T1000 (cell line): ENCODE measurements at regions not wholly inside any gene's neighbourhood (a gene's known extent, or its start where the extent isn't known, plus 50 kb on each side); places are given as distances from the start of the nearest gene placed in this dataset.

Experiments
- DNase-seq: peaks from one replicate; lab custom pipeline; 2025; ENCODE audit warnings: mixed read lengths; lab: John Stamatoyannopoulos, UW

DNA sequence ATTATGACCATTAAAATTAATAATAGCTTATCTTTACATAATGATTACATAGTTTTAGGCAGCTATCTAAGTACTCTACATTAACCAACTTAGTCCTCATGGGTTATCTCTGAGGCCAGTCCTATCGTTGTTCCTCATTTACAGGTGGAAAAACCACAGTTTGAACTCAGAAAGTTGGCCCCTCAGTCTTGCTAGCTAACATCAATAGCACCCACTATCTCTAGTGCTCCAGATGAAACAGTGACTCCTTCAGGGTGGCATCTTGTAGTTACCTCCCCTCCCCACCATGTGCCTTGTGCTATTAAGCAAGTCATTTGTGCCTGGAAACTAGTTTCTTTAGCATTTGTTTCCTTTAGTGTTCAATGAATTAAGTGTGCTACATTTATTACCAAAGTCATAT, 1086.7 kb downstream of the EFNB2 start:
- DNase-seq: no peak

DNA sequence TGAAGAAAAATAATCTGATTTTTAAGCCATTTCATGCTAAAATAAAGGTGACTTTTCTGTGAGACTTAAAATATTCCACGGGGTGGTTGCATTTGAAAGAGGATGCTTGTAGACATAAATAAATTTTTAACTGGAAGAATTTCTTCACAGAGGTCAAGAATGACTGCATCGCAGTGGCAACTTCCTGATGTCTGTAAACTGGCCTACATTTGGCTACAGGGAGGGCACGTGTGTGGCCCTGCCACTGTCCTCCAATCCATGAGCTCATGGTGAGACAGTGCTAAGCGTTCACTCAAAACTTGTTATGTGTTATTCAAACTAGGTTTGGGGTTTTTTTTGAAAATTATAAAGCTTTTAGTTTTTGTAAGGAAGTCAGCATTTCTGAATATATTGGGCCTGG, 1089.3 kb downstream of the EFNB2 start:
- no peak for DNase-seq

DNA sequence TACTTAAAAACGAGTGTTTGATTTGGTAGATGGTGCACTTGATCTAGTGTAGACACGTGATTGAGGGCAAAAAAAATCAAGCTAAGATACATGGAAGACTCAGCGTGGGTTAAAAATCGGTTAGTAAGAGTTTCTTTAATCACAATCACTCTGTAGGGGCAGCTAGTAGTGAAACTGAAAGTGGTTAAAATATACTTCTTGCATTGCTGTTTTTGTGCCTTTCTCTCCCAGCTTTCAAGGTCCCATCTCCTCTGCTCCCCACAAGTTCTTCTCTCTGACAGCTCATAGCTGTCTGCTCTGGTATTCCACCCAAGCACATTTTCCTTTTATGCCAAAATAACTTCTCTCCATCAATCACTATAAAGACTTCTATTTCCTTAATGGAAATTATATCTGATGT, 1089.7 kb downstream of the EFNB2 start:
- no peak for DNase-seq

DNA sequence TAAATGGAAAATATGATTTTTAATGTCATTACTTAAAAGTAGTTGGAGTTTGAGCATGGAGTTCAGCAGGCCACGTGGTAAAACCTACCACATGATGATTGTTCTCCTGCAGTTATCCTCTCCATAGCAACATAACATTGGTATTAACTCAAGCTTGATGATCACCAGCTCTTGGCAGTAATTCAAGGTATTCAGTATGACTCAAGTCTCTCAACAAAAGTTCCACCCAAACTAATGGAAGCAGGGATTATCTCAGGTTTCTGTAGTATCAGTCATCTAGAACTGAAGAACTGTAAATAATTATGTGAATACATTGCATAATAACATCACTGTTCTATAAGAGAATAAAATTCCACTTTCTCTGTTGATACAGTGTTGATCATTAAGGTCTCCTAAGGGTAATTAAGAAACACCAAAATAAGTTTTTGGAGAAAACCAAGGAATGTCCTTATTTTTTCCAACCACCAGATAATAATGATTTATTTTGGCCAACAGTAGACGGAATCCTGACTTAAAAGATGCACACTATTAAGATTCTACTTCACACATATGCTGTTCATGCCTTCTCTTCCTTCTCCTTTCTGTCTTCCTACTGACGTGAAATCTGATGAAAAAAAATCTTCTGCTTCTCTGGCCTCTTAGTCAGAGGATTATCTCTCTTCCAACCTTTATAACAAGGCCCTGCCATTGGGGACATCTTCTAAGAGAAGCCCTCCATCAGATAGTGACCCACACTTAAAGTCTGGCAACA, 1092.3 kb downstream of the EFNB2 start:
- peak; percentile 15 for DNase-seq

DNA sequence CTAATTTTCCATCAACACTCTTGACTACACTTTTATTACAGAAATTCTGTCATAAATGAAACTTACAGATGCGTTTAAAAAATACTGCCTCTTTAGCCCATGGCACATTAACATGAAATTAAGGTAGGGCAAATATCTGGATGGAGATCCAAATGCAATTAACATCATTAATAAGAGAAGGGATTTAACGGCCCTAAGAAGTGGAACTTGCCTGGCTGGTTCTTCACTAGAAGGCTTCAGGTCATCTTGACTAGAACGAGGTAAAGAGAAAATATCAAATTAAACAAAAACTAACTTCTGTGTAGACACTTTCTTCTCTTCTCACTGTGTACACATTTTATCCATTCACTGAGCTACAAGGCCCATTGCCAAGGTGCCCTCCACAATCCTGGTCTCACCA, 1093.4 kb downstream of the EFNB2 start:
- no peak for DNase-seq

DNA sequence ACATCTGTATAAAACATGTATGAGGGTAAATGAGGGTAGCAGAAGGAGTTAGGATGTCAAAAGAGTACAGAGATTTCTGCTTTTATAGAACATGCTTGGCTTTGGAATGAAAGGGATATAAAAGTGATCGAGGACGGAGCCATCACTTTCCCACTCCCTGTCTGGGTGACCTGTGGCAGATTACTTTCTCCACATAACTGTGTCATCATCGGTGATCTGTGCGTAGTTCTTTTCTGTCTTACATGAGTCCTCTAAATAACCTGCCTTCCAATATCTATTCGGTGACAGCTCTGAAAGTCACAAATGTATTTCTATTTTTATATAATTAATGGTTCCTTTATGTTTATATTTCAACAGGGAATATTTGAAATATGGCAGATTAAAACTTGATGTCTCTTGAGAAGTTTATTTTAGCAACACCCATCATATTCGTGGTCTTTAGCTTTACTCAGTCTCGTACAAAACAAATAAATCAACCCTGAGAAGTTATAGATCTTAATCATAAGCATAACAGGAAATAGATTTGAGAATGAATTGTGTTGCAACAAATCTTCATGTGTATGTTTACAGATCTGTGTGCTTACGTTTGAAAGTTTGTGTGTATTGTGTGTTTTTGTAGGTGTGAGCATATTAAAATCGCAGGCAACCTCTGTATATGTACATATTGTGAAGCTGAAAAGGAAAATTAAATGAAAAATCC, 1094.3 kb downstream of the EFNB2 start:
- DNase-seq: no peak

DNA sequence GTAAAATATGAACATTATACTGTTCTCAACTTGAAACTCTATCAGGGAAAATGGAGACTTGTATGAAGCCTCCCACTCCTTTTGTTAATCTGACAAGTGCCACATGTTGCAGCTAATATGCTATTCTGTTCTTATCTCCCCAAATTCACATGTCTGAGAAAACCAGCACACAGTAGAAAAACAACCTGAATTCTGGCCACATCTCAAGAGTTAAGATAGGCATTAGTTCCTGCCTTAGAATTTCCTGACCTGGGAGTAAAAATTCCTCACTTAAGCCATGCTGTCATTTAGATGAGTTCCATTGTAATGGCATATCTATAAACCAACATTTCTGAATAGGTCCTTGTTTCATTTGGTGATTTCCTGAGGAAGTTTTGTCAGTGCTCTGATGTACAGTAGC, 1098.5 kb downstream of the EFNB2 start:
- DNase-seq: no peak

DNA sequence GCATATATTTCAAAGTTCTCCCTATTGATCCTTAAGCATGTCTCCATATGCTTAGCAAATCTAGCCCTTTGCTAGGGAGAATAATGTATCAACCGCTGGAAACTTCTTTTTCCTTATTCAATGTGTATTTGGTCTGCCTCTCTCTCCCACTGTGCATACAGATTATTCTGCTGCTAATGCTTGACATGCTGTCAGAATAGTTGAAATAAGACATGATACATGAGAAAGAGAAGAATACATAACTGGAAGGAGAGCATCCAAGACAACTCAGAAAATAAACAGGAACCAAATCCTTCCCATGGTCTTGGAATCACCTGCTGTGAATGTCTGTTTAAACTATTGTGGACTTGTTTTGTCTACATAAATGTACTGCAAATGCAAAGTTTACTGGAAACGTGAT, 1103.0 kb downstream of the EFNB2 start:
- no peak for DNase-seq

DNA sequence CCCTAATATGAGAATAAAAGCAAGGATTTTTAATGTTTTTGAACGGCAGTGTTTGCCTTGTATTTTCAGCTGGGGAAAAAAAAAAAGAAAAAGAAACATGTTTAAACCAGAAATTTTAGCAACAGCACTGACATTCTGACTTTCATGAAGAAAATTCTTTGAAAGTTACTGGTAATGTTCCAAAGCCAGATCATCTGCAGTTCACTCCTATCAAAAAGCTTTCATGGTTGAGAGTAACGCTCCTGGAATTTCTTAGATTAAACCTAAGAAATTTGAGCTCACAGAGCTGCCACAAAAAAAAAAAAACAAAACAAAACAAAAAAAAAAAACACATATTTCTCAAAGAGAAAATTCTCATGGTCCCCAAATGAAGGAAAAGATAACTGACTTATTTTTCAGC, 1106.7 kb downstream of the EFNB2 start:
- DNase-seq: no peak

DNA sequence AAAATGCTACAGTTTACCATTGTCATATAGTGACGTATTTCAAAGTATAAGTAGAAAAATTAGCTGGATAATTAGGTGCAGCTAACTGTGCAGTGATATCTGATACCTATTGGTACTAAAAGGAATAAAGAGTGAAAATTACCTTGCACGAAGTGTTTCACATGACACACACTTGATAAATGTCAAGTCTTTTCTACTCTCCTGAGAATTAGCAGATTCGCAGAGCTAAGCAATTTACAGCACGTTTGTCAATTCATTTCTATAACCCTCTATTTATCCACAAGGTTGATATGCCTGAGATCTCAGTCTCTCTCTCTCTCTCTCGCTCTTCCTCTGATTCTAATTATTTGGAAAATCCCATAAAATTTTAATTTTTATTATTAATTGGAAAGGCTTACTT, 1109.0 kb downstream of the EFNB2 start:
- no peak for DNase-seq

DNA sequence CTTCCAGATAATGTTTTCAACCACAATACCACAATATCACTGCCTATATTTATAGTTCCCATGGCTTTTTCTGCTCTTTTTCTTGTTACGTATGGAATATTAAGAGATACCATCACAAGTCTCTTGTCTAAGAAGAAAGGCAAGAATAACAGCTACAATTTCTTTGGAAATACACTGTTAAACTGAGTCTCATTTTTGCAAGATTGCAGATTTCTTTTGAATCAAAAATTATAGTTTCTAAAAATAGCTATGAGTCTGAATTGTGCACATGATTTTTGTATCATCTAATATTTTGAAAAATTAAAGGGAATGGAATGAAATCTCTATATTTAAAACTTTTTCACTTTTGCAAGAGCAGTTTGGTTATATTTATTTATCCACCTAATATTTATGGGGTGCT, 1120.8 kb downstream of the EFNB2 start:
- DNase-seq: no peak

DNA sequence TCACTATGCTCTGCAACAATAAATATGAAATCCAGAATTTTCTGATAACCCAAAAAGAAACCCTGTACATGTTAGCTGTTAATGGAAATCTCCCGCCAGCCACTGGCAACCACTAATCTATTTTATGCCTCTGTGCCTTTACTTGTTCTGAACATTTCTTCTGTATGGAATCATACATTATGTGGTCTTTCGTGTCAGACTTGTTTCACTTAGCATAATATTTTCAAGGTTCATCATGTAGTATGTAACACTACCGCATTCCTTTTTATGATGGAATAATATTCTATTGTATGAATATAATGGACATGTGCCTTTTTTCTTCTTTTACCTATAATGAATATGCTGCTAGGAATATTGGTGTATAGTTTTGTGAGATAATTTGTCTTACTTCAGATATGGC, 1123.3 kb downstream of the EFNB2 start:
- no peak for DNase-seq

DNA sequence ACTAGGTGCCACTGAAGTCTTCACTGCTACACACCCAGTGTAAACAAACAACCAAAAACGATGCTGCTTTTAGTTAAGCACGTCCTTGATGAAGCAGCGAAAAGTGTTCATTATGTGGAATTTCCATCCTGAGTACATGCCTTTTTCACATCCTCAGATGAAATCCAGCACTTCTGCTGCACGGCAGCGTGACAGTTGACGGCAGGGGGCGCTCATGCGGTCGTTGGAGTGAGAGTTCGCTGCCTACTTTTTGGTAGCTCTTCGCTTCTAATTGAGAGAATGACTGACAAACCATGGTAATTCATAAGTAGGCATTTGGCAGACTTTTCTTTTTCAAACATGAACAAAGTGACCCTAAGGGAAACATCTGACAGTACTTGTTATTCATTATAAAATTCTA, 1124.9 kb downstream of the EFNB2 start:
- no peak for DNase-seq

DNA sequence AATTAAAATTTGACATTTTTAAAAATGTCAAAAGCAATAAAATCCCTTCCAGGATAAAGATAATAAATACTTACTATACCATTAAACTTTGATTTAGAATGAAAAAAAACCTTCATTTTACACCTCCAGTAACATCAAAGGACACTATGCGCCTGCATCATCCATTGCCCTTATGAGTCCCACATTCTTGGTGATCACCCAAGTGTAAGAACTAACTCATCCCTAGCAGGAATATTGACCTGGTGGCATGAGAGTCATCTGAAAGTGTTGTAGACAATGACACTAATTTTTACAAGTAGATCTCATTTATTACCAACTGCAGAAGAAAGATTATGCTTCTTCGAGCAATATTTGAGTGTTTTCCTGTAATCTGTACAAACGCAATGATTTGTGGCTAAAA, 1128.9 kb downstream of the EFNB2 start:
- no peak for DNase-seq

DNA sequence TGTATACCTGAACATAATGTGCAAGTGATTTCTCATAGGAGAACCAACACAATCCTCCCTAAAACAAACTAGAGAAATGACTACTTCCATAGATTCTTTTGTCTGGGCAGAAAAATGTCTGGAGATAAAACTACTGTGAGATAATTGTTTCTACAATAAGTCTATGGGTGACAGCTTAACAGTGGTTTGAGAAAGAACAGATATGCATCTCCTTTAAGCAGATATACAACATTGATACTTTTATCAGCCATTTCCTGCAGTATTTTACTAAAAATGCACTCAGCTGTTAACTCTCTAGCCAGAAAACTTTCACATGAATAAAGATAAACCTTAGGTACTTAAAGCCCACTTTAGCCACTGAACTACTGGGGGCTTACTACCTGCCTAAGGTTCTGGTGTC, 1132.4 kb downstream of the EFNB2 start:
- no peak for DNase-seq

DNA sequence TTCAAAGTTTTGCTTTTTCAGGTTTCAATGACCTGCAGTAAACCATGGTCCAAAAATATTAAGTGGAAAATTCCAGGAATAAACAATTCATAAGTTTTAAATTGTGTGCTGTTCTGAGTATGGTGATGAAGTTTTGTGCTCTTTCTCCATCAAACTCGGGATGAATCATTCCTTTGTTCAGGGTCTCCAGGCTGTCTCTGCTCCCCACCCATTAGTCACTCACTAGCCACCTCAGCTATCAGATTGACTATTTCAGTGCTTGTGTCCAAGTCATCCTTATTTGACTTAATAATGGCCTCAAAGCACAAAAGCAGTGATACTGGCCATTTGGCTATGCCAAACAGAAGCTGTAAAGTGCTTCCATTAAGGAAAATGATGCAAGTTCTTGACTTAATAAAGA, 1140.4 kb downstream of the EFNB2 start:
- no peak for DNase-seq

DNA sequence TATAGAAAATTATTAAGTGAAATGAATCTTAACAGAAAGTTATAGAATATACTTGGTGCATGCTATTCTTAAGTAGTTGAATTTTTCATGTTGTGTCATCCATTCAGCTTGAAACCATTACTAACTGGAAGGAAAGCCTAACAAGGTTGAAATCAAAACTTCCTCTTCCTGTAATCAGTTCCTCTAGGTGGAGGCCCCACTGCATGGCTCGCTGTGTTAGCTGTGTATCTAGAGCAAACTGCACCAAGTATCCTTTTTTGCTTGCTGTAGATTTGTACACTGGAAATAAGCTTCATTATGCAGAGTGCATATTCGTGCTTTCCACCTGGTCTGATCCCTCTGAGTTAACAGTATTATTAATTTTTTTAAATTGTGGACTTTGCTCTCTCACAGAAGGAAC, 1146.1 kb downstream of the EFNB2 start:
- no peak for DNase-seq

DNA sequence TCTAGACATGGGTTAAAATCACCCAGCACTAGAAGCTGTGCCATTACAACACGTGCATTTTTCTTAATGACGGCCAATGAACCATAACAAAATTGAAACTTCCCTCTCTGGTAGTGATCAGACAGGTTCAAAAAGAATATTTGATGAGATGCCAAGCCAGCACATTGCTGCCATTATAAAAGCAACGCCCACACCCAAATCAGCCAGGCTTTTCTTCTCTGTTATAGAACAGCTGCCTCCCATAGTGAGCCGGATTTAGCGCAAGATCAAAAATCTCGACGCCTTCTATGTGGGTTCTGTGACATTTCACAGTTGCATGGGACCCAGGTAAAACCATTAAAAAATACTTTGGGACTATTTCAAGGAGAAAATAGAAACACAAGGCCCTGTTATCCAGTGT, 1158.0 kb downstream of the EFNB2 start:
- no peak for DNase-seq

DNA sequence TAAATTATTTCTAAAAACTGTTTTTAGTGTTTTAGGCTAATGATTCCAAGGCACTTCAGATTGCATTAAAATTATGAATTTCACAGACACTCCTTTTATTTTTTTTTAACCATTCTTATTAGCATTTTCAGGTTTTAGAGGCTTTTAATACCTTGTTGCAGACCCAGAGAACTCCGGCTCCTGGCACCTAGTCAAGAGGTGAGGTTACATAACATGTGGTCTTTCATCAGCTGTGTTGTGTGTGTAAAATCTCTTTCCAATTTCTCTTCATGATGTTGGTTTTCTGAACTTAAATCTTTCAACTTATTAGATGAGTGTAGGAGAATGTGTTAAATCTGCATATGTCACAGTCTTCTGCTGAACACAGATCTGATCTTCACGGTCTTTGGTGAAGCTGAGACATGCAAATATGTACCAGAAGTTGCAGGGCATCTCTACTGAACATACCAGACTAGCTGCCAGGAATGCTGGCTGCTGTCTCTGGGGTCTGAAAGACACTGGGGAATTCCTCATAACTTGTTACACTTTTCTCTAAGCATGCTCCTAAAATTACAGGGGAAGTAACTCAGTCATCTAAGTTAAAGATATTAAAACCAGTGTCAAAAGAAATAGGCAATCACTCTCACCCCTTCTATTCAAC, 1165.3 kb downstream of the EFNB2 start:
- DNase-seq: no peak

DNA sequence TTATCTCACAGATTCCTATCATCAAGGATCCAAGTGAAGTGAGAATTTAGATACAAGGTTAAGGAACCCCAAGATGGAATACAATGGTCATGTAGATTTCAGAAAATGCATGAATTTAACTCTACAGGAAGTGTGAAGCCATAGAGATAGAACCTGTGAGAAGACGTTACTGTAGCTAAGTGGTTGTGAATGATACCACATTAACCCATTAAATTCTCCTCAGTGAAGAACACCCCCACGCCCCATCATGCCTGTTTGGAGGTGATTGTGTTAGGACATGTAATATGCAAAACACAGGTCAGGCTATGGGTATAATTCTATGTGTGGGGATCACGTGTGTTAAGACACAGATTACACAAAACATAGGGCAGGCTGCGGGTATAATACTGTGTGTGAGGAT, 1166.7 kb downstream of the EFNB2 start:
- DNase-seq: no peak

DNA sequence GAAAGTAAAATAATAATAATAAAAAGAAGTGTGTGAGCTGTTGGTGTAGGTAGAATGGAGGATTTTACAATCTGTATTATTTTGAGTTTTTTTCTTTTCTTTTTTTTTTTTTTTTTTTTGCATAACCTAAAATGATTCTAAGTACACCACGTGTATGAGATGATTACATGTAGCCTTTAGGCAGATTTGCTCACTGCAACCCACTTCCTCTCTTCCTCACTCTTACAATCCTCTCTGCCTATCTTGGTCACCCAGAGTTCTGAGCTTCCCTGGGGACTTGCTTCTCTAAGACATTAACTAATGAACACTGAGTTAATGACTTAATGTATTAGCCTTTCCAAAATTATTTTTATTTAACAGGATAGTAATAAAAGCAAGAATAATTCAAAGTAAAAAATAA, 1169.6 kb downstream of the EFNB2 start:
- no peak for DNase-seq

DNA sequence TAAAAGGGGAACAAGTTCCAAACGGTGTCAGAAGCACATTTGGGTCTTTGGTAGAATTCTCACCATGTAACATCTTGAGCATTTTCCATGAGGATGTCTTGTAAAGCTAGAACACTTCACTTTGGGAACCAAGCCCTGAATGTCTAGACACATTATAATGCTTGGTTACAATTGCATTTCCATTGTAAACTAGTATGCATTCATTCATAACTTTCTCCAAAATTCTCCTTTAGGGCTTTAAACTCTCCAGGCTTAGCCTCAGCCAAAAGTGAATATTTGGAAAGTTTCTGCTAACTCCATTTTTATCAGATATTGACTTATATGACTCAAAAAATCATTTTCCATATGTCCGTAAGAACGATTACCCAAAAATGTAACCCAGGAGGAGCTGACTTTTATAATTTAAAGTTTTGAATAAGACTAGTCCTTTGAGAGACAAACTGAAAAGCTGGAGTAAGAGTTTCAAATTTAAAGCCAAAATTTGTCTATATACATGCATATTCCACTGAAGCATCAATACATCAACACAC, 1170.4 kb downstream of the EFNB2 start:
- no peak for DNase-seq

DNA sequence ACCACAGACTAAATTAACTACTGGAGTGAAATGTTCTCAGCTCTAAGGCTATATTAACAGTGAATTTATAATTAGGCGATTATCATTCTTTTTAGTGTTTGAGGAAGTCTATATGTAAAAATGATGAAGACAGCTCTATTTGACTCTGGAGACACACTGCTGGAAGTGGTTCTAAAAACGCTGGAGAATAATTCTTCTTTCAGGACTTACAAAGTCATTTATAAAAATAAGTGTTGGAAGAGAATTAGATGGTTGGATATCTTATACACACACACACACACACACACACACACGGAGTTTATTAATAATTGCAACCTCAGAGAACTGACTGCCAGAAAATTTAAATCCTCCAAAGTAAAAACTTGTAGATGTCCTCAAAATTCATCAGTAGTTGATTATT, 1171.3 kb downstream of the EFNB2 start:
- DNase-seq: no peak
